Neural progenitor cell (in vitro differentiated cells): ENCODE measurements at regions not wholly inside any gene's neighbourhood (a gene's known extent, or its start where the extent isn't known, plus 50 kb on each side); places are given as distances from the start of the nearest gene placed in this dataset.

Experiments
- EZH2 ChIP-seq: fragments of 200-600 bp; sonication (generic); IDR thresholded peaks from 2 replicates; pipeline ENCODE4 v1.6.1; 2017; ENCODE audit warnings: antibody characterized with exemption, mild to moderate bottlenecking, moderate library complexity
- TF ChIP-seq, protein P1 (sequence below): fragments of 200-600 bp; sonication (generic); IDR thresholded peaks from 2 replicates; pipeline ENCODE4 v1.5.1; 2017; ENCODE audit warnings: antibody characterized with exemption, mild to moderate bottlenecking

DNA sequence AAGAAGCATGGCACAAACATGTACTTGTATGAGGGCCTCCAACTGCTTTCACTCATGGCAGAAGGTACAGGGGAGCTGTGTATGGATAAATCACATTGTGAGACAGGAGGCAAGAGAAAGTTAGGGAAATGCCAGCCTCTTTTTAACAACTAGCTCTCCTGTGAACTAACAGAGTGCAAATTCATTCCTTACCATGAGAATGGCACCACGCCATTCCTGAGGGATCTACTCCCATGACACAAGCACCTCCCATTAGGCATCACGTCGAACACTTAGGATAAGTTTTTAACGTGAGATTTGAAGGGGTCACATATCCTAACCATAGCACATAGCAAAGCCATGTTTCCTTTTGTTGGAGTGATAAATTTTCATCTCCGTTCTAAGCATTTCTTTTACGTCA is 747.2 kb upstream of the CHD1 start:
- TF ChIP-seq, protein P1, sequence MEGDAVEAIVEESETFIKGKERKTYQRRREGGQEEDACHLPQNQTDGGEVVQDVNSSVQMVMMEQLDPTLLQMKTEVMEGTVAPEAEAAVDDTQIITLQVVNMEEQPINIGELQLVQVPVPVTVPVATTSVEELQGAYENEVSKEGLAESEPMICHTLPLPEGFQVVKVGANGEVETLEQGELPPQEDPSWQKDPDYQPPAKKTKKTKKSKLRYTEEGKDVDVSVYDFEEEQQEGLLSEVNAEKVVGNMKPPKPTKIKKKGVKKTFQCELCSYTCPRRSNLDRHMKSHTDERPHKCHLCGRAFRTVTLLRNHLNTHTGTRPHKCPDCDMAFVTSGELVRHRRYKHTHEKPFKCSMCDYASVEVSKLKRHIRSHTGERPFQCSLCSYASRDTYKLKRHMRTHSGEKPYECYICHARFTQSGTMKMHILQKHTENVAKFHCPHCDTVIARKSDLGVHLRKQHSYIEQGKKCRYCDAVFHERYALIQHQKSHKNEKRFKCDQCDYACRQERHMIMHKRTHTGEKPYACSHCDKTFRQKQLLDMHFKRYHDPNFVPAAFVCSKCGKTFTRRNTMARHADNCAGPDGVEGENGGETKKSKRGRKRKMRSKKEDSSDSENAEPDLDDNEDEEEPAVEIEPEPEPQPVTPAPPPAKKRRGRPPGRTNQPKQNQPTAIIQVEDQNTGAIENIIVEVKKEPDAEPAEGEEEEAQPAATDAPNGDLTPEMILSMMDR, result no peak
- TF ChIP-seq EZH2, result no peak
